Gastrocnemius medialis (tissue), 4 donors: ENCODE measurements at regions not wholly inside any gene's neighbourhood (a gene's known extent, or its start where the extent isn't known, plus 50 kb on each side); places are given as distances from the start of the nearest gene placed in this dataset.

Experiments
- ATAC-seq, 2 donors: fragments of 150-250 bp; one replicate each; pipeline ENCODE4 v1.9.1; 2016
- DNase-seq, 2 donors: peaks; one replicate each; pipeline ENCODE4 v3.0.0-alpha.2; 2019
- H3K27ac ChIP-seq, 4 donors: fragments of 200-600 bp; sonication (generic); 1 replicate in 1 of 4; 2 replicates in 3 of 4; pipeline ENCODE4 v1.5.1; 2016 to 2018; ENCODE audit warnings: mild to moderate bottlenecking in 2 of 4, moderate library complexity in 1 of 4
- H3K27me3 ChIP-seq, 3 donors: fragments of 200-600 bp; sonication (generic) in 2 of 3; 1 replicate in 1 of 3; 2 replicates in 2 of 3; pipeline versions ENCODE4 v1.5.1 to v1.6.0; 2016 to 2019; ENCODE audit warnings: mild to moderate bottlenecking in 1 of 3, moderate library complexity in 1 of 3
- H3K36me3 ChIP-seq, 2 donors: fragments of 200-600 bp; sonication (generic) in 1 of 2; one replicate each; pipeline ENCODE4 v1.5.1; 2017 to 2018
- H3K4me1 ChIP-seq, 2 donors: fragments of 200-600 bp; sonication (generic) in 1 of 2; one replicate each; pipeline ENCODE4 v1.5.1; 2016 to 2017; ENCODE audit warnings: mild to moderate bottlenecking in 2 of 2
- H3K4me3 ChIP-seq, 4 donors: fragments of 200-600 bp; sonication (generic) in 3 of 4; 1 replicate in 1 of 4; 2 replicates in 3 of 4; pipeline ENCODE4 v1.5.1; 2016 to 2019; ENCODE audit warnings: mild to moderate bottlenecking in 2 of 4
- H3K9me3 ChIP-seq, 3 donors: fragments of 200-600 bp; sonication (generic) in 2 of 3; 1 replicate in 1 of 3; 2 replicates in 2 of 3; pipeline ENCODE4 v1.5.1; 2016 to 2019
- CTCF ChIP-seq, 5 experiments: fragments of 450-650 bp in 3 of 5; fragments of 200-600 bp in 2 of 5; sonication (generic) in 2 of 5; IDR thresholded peaks in 4 of 5; conservative IDR thresholded peaks in 1 of 5; 1 replicate in 4 of 5; 2 replicates in 1 of 5; pipeline ENCODE4 v1.5.1; 2016 to 2019; ENCODE audit warnings: antibody characterized with exemption in 5 of 5, mild to moderate bottlenecking in 3 of 5, moderate library complexity in 3 of 5
- POLR2A ChIP-seq, 2 donors: fragments of 450-650 bp; IDR thresholded peaks; one replicate each; pipeline ENCODE4 v1.6.1; 2017; ENCODE audit warnings: antibody characterized with exemption in 2 of 2, mild to moderate bottlenecking in 2 of 2, moderate library complexity in 2 of 2
- in situ Hi-C, 4 donors: fragments of 200-750 bp; cut with MboI; loops; one replicate each; pipeline versions ENCODE4 v1.15.0 to v1.8.0; 2017; ENCODE audit warnings: low sequenced_read_pairs in 4 of 4
- intact Hi-C: fragments of 100-400 bp; cut with DNase I; formaldehyde crosslinking; loops from one replicate; pipeline ENCODE4 v1.15.1; 2023; ENCODE audit warnings: low total_unique reads

- H3K4me1 ChIP-seq, result peaks cover 12 to 24% of the 10 kb centered on the region in 2 donors
- H3K27ac ChIP-seq, result no peak overlapping the region
- H3K27me3 ChIP-seq, result no peaks in the 10 kb centered on the region
- no peak for TF ChIP-seq CTCF (IDR thresholded peaks at IDR 0.05 in 4 of 5, conservative IDR thresholded peaks at IDR 0.05 in 1 of 5)
- no peak for TF ChIP-seq POLR2A (IDR thresholded peaks at IDR 0.05)
- no peaks in the 10 kb centered on the region for H3K36me3 ChIP-seq
- intact Hi-C loops, result no loop called here
- H3K4me3 ChIP-seq, result no peak overlapping the region
- no peaks in the 10 kb centered on the region for H3K9me3 ChIP-seq
- ATAC-seq, result peak; percentile 86 to 88
- in situ Hi-C loops, result no loop called here
- DNase-seq, result no peak
Observed at GRCh38 chr6:106790935-106791334, 161.6 kb downstream of the QRSL1 start.

- TF ChIP-seq CTCF (IDR thresholded peaks at IDR 0.05 in 4 of 5, conservative IDR thresholded peaks at IDR 0.05 in 1 of 5) (no peak), POLR2A (IDR thresholded peaks at IDR 0.05) (no peak)
- ATAC-seq, result no peak
- in situ Hi-C loops, result no loop called here
- no peak for DNase-seq
- no peak overlapping the region for H3K4me3 ChIP-seq
- no peaks in the 10 kb centered on the region for H3K9me3 ChIP-seq
- no peak overlapping the region for H3K27ac ChIP-seq
- intact Hi-C loops, result no loop called here
- H3K4me1 ChIP-seq, result peaks cover 12 to 24% of the 10 kb centered on the region in 2 donors
- H3K27me3 ChIP-seq, result no peaks in the 10 kb centered on the region
- H3K36me3 ChIP-seq, result no peaks in the 10 kb centered on the region
Observed at GRCh38 chr6:106790149-106790770, 160.9 kb downstream of the QRSL1 start.

- H3K9me3 ChIP-seq, result no peaks in the 10 kb centered on the region
- no peak overlapping the region for H3K27ac ChIP-seq
- no peaks in the 10 kb centered on the region for H3K36me3 ChIP-seq
- peaks cover 10 to 24% of the 10 kb centered on the region in 2 donors for H3K4me1 ChIP-seq
- in situ Hi-C loops, result no loop called here
- no peak for TF ChIP-seq POLR2A (IDR thresholded peaks at IDR 0.05)
- TF ChIP-seq CTCF (IDR thresholded peaks at IDR 0.05 in 4 of 5, conservative IDR thresholded peaks at IDR 0.05 in 1 of 5), result no peak
- intact Hi-C loops, result no loop called here
- no peak overlapping the region for H3K4me3 ChIP-seq
- no peak for ATAC-seq
- no peak for DNase-seq
- H3K27me3 ChIP-seq, result no peaks in the 10 kb centered on the region
Observed at GRCh38 chr6:106789428-106790148, 160.2 kb downstream of the QRSL1 start.

DNA sequence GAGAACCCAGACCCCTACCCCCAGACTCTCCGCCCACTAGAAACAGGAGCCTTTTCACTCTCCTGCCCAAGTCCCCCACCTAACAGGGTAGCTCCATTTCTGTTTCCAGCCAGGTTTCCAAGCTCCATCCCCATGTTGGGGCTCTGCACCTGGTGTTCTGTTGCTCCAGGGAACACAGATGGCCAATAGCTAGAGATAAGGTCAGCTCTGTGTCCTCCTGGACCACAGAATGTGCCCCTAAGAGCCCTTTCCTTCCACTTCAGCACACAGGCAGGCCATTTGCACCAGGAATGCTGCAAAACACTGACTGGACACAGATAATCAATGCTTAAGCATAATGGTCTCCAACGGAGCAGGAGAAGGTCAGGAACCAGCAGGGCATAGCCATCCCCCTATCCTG is 159.4 kb downstream of the QRSL1 start:
- H3K4me1 ChIP-seq, result peaks cover 2 to 17% of the 10 kb centered on the region in 2 donors
- in situ Hi-C loops, result no loop called here
- intact Hi-C loops, result no loop called here
- ATAC-seq (no peak), DNase-seq (no peak)
- H3K27ac ChIP-seq, result no peak overlapping the region
- H3K9me3 ChIP-seq, result no peaks in the 10 kb centered on the region
- no peaks in the 10 kb centered on the region for H3K27me3 ChIP-seq
- H3K36me3 ChIP-seq, result no peaks in the 10 kb centered on the region
- no peak overlapping the region for H3K4me3 ChIP-seq
- TF ChIP-seq CTCF (IDR thresholded peaks at IDR 0.05 in 4 of 5, conservative IDR thresholded peaks at IDR 0.05 in 1 of 5) (no peak), POLR2A (IDR thresholded peaks at IDR 0.05) (no peak)
